ENCODE measurements at regions not wholly inside any gene's neighbourhood (a gene's known extent, or its start where the extent isn't known, plus 50 kb on each side); places are given as distances from the start of the nearest gene placed in this dataset.
"Not testable (repeated sequence)": the region's sequence is repeated elsewhere in the genome, so short reads cannot be mapped to it uniquely, and the experiment has no call there.

DNA sequence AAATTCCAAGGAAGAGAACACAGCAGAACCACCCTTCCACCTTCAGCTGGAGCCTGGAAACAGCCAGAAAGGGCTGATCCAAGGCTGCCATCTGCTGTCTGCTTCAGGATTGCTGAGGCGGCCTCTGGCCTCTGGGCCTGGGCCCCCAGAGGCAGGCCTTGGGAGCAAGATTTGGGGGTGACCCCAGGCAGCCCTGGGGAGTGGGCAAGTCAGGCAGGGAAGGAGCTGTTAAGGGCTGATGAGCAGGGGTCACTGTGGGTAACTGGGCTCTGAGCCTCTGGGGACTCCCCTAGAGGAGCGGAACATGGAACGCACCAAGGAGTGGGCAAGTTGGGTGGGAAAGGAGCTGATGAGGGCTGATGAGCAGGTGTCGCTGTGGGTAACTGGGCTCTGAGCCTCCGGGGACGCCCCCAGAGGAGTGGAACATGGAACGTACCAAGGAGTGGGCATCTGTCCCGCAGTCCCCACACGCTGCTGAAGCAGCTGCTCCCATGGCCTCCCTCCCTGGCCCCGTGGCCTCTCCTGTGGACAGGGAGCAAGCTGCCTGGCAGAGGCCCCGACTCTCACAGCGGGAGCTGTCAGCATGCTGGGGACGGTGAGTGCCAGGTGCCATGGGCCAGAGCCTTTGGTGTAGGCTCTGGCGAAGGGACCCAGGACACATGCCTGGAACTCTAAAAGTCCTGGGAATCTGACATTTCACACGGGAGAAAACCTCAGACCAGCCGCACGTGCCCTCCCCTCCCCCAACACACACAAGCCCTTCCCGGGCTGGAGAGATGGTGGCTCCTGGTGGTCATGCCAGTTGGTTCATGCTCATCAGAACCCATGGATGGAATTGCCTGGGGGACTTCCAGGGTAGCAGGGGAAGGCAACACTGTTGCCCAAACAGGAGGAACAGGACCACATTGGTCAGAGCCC is 148.8 kb downstream of the NPIPB11 start:
- Mint-ChIP-seq H3K4me1 (peaks cover 39% of the 10 kb centered on the region), H3K27ac (peak overlapping the region in 2 of 3 experiments; percentile 68 to 82)
- not testable (repeated sequence) for H3K4me3 Mint-ChIP-seq; H3K9me3 Mint-ChIP-seq; H3K36me3 Mint-ChIP-seq (ENCODE audit: low read depth); H3K27me3 Mint-ChIP-seq (ENCODE audit: low read depth)
- TF ChIP-seq, protein P1, sequence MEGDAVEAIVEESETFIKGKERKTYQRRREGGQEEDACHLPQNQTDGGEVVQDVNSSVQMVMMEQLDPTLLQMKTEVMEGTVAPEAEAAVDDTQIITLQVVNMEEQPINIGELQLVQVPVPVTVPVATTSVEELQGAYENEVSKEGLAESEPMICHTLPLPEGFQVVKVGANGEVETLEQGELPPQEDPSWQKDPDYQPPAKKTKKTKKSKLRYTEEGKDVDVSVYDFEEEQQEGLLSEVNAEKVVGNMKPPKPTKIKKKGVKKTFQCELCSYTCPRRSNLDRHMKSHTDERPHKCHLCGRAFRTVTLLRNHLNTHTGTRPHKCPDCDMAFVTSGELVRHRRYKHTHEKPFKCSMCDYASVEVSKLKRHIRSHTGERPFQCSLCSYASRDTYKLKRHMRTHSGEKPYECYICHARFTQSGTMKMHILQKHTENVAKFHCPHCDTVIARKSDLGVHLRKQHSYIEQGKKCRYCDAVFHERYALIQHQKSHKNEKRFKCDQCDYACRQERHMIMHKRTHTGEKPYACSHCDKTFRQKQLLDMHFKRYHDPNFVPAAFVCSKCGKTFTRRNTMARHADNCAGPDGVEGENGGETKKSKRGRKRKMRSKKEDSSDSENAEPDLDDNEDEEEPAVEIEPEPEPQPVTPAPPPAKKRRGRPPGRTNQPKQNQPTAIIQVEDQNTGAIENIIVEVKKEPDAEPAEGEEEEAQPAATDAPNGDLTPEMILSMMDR (IDR thresholded peaks at IDR 0.05; ENCODE audit: unreplicated experiment in 3 of 3) = peak; percentile 47 to 58 (median 52)

DNA sequence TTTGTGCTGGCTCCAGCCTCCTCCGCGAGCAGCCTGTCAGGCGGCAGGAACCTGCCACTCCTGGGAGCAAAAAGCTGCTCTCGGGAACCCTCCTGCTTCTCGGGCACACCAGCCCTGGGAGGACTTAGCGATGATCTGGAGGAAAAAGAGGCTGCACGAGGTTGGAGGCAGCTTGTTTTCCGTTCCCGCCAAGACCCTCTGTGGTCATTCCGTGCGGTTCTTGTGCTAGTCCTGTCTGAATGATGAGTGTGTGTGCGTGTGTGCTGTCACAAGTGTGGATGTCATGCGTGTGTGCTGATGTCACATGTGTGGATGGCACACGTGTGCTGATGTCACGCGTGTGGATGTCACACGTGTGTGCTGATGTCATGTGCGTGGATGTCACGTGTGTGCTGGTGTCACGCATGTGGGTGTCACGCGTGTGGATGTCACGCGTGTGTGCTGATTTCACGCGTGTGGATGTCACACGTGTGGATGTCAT is 150.0 kb downstream of the NPIPB11 start:
- peaks cover 3% of the 10 kb centered on the region for H3K27me3 Mint-ChIP-seq (ENCODE audit: low read depth)

DNA sequence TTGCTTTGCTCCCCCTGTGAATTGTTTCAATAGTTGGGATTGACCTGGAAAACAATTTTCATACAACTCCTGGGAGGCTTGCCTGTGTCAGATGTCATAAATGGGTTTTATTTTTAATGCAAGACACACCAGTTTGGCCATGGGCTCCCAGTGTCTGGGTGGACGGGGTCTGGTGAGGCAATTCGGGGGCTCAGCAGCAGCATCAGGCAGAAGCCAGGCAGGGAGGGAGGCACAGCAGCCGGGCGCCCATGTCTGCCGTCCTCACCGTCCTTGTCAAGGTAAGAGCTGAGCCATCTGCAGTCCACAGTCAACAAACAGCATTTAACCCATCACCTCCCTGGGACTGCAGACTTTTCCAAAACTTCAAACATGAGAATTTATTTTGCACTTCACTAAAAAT is 150.6 kb downstream of the NPIPB11 start:
- not testable (repeated sequence) for H3K4me3 Mint-ChIP-seq; H3K36me3 Mint-ChIP-seq (ENCODE audit: low read depth); H3K27me3 Mint-ChIP-seq (ENCODE audit: low read depth); H3K9me3 Mint-ChIP-seq
- peak overlapping the region in 2 of 3 experiments; percentile 15 to 69 for H3K27ac Mint-ChIP-seq
- peaks cover 29% of the 10 kb centered on the region for H3K4me1 Mint-ChIP-seq

More for the DNA sequence above, 150.0 kb downstream of the NPIPB11 start:
- no peak overlapping the region for H3K4me3 Mint-ChIP-seq
- peaks cover 35% of the 10 kb centered on the region for H3K4me1 Mint-ChIP-seq
- H3K36me3 Mint-ChIP-seq (ENCODE audit: low read depth) = no peaks in the 10 kb centered on the region
- no peak overlapping the region for H3K27ac Mint-ChIP-seq
- TF ChIP-seq, protein P1 (IDR thresholded peaks at IDR 0.05; ENCODE audit: unreplicated experiment in 3 of 3) = no peak
- no peaks in the 10 kb centered on the region for H3K9me3 Mint-ChIP-seq

DNA sequence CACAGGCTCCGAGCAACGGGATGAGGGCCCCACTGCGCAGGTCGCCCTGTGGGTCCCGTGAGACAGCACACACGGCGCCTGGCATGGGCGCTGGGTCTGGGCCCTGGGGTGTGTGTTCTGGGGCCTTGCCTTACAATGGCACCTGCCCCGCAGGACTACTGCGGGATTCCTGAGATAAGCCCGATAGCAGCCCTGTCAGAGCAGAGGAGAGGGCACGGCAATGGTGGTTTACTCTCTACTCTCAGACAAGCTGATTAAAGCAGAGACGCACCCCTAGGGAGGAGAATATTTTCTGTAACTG is 151.1 kb downstream of the NPIPB11 start:
- H3K27me3 Mint-ChIP-seq (ENCODE audit: low read depth); H3K4me3 Mint-ChIP-seq; H3K9me3 Mint-ChIP-seq; H3K36me3 Mint-ChIP-seq (ENCODE audit: low read depth): not testable (repeated sequence)
- Mint-ChIP-seq H3K4me1 (peaks cover 28% of the 10 kb centered on the region), H3K27ac (peak overlapping the region in 1 of 3 experiments; percentile 69)

DNA sequence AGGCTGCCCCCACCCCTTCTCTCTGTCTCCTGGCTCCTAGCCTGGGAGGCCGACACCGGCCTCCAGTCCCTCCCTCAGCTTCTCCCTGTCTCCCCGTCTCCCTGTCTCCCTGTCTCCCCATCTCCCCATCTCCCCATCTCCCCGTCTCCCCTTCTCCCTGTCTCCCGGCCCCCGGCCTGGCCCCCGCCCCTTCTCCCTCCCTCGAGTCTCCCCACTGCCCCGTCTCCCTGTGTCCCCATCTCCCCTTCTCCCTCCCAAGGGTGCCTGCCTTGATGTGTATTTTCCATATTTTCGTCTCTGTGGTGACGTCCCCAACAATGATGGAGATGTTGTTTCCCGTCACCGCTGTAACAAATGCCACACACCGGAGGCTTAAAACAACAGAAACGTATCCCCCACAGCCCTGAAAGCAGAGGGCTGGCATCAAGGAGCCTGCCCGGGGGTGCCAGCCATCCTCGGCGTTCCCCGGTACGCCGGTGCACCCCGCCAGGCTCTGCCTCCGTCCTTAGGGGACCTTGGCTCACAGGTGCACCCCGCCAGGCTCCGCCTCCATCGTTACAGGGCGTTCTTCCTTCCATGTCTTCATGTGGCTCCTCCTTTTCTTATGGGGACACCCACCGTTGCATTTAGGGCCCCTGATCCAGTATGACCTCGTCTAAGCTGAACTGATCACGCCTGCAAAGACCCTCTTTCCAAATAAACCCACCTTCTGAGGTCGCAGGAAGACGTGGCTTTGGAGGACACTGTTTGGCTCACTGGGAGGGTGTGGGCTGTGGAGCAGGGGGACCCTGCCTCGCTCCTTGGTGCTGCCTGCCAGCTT is 151.6 kb downstream of the NPIPB11 start:
- Mint-ChIP-seq H3K4me1 (peaks cover 28% of the 10 kb centered on the region), H3K4me3 (no peak overlapping the region), H3K27me3 (ENCODE audit: low read depth) (peaks cover 3% of the 10 kb centered on the region), H3K27ac (no peak overlapping the region), H3K9me3 (peaks cover 2% of the 10 kb centered on the region), H3K36me3 (ENCODE audit: low read depth) (no peaks in the 10 kb centered on the region)
- TF ChIP-seq, protein P1 (IDR thresholded peaks at IDR 0.05; ENCODE audit: unreplicated experiment in 3 of 3) = no peak

DNA sequence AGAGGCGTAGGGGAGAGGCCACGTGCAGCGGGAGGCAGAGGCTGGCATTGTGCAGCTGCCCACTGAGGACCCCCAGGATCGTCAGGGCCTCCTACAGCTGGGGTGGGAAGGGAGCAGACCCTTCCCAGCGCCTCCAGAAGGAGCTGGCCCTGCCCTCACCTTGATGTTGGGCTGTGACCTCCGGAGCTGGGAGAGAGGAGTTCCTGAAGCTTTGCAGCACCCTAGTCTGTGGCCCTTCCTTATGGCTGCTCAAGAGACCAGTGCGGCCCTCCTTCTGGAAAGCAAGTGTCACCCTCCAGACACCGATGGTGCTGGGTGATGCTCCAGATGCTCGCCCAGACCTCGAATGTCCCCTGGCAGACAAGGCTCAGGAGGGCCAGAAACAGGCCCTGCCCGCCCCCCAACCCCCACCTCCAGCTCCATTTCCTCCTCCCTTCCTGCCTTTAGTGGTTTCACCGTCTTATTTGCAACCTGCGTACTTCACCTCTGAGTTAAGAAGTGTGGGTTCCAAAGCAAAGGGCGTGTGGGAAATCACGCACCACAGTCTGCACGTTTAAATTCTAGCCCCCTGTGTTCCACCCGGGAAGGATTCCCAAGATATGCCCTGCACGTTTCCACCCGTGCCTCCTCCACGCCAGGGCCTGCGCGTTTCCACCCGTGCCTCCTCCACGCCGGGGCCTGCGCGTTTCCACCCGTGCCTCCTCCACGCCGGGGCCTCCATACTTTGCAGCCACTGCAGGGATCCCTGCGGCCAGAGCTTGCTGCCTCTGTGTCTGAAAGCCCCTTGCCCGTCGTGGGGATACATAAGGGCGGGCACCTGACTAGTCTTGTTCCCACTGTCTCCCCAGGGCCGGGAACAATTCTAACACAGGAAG is 152.6 kb downstream of the NPIPB11 start:
- not testable (repeated sequence) for H3K4me3 Mint-ChIP-seq; H3K27ac Mint-ChIP-seq; H3K9me3 Mint-ChIP-seq; H3K36me3 Mint-ChIP-seq (ENCODE audit: low read depth); H3K27me3 Mint-ChIP-seq (ENCODE audit: low read depth)
- peaks cover 29% of the 10 kb centered on the region for H3K4me1 Mint-ChIP-seq

DNA sequence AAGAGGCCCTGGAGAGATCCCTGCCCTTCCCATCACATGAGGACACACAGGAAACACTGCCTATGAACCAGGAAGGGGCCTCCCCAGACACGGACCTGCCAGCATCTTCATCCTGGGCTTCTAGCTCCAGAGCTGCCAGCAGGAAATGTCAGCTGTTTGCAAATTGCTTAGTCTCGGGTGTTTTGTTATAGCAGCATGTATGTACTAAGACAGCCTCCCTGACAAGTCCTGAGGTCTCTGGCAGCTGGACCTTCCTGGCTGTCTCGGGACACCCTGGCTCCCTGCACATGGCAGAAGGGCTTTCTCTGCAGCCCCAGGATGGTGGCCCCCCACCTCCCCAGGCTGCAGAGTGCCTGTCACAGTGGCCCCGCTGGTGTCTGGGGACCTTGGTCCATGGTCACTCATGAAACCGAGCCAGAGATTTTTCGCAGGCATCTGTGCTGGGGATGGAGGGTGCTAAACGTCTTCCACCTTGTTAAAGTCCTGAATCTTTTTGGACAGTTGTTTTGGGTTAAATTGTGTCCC is 153.4 kb downstream of the NPIPB11 start:
- H3K27ac Mint-ChIP-seq; H3K36me3 Mint-ChIP-seq (ENCODE audit: low read depth); H3K27me3 Mint-ChIP-seq (ENCODE audit: low read depth); H3K9me3 Mint-ChIP-seq; H3K4me3 Mint-ChIP-seq: not testable (repeated sequence)
- peaks cover 32% of the 10 kb centered on the region for H3K4me1 Mint-ChIP-seq

DNA sequence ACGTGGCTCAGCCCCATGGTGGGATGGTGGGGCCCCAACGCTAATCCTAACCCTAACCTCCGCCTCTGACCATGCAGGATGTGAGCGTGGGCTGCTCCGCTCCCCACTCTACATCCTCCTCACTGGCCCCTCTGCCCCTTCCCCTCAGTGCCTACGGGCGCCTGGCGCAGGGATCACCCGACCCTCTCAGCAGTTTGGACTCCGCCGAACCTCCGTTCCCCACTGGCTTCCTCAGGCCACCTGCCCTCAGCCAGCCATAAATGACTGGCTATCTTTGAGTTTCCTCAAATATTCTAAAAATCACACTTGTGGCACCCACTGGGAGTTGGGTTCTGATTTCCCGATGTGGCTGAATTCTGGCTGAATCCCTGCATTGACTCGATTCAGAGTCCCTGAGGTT is 154.2 kb downstream of the NPIPB11 start:
- H3K4me3 Mint-ChIP-seq = not testable (repeated sequence)

DNA sequence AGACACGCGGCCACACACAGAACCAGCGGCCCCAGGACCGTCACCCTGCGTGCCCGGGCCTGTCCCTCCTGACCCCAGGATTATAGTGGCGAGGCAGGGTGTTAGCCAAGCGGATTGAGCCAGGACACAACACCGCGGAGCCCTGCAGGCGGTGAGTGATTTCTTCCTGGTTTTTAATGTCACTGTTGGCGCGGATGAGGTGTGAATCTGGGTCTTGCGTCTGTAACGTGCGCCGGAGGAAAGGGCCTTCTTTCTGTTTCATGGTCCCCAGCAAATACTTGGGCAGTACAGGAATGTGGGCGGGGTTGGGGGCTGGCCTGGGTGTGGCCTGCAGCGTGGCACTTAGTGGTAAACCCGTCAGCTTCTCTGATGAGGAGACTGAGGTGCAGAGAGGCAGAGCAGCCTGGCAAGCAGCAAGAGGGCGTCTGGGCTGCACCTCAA is 154.9 kb downstream of the NPIPB11 start:
- peaks cover 14% of the 10 kb centered on the region for H3K9me3 Mint-ChIP-seq
- H3K4me1 Mint-ChIP-seq = peaks cover 25% of the 10 kb centered on the region
- H3K36me3 Mint-ChIP-seq (ENCODE audit: low read depth); H3K4me3 Mint-ChIP-seq: not testable (repeated sequence)
- H3K27ac Mint-ChIP-seq = peak overlapping the region in 2 of 3 experiments; percentile 10 to 61
- peaks cover 11% of the 10 kb centered on the region for H3K27me3 Mint-ChIP-seq (ENCODE audit: low read depth)

More for the DNA sequence above, 154.2 kb downstream of the NPIPB11 start:
- H3K9me3 Mint-ChIP-seq; H3K36me3 Mint-ChIP-seq (ENCODE audit: low read depth); H3K27ac Mint-ChIP-seq: not testable (repeated sequence)
- peaks cover 28% of the 10 kb centered on the region for H3K4me1 Mint-ChIP-seq
- H3K27me3 Mint-ChIP-seq (ENCODE audit: low read depth) = peaks cover 10% of the 10 kb centered on the region

DNA sequence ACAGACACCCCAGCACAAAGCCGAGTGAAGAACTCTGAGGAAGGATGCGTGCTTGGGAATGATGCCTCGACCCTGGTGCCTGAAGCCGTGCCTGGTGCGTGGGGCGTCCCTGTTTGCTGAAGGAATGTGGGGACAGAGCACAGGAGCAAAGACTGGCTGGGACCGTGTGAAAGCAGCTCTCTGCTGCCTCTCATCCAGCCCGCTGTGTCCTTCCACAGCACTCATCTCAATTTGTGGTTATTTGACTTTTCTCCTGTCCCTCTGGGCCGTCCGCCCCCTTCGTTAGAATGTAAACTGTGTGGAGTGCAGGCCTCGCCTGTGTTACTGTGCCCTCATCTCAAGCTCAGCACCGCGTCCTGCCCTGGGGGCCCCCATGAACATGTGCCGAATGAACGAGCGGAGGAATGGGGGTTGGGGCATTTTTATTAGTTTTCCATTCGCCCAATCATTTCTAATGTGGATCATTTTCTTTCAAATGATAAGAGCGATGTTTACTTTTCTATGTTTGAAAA is 155.5 kb downstream of the NPIPB11 start:
- H3K4me3 Mint-ChIP-seq; H3K36me3 Mint-ChIP-seq (ENCODE audit: low read depth); H3K27me3 Mint-ChIP-seq (ENCODE audit: low read depth): not testable (repeated sequence)
- Mint-ChIP-seq H3K4me1 (peaks cover 23% of the 10 kb centered on the region), H3K27ac (peak overlapping the region in 2 of 3 experiments; percentile 57 to 61), H3K9me3 (peaks cover 15% of the 10 kb centered on the region)
